ENCODE measurements at regions not wholly inside any gene's neighbourhood (a gene's known extent, or its start where the extent isn't known, plus 50 kb on each side); places are given as distances from the start of the nearest gene placed in this dataset.

DNA sequence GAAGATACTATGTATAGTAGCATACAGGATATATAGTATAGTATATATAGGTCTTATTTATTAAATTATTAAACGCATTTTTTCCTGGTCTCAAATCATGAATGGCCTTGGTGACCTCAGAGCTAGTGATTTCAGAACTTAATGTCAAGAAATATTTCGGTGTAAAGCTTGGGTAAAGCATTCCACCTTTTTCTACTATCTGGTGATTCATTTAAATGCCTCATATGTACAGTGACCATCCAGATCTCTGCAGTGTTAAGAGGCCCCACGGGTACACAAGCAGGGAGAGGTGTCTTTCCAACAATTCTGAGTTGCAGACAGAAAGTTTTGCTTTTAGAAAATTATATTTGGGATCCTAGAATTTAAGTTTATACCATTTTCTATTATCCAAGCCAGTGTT lies 626.5 kb downstream of the PTPRC start:
- TF ChIP-seq CTCF (conservative IDR thresholded peaks at IDR 0.05; ENCODE audit: low read depth, low read length) (no peak), EZH2 (IDR thresholded peaks at IDR 0.05; ENCODE audit: borderline replicate concordance, low read depth, low read length, poor library complexity, severe bottlenecking) (no peak)

Measured in A673 (cell line).